Activated naive CD8-positive, alpha-beta T cell treated with anti-CD3 and anti-CD28 coated beads for 36 hours (primary cell): ENCODE measurements at regions not wholly inside any gene's neighbourhood (a gene's known extent, or its start where the extent isn't known, plus 50 kb on each side); places are given as distances from the start of the nearest gene placed in this dataset.
A peak's percentile ranks its signal among the peaks of the same experiment; 100 is the strongest.

Experiments used
- DNase-seq: peaks from one replicate; pipeline ENCODE4 v3.0.0; 2021
- H3K27ac Mint-ChIP-seq: one replicate; pipeline ENCODE4 v1.8.0; 2022; ENCODE audit warnings: mild to moderate bottlenecking, moderate library complexity, mixed read lengths
- H3K27me3 Mint-ChIP-seq: one replicate; pipeline ENCODE4 v1.8.0; 2022; ENCODE audit warnings: mild to moderate bottlenecking, mixed read lengths
- H3K36me3 Mint-ChIP-seq: one replicate; pipeline ENCODE4 v1.8.0; 2021; ENCODE audit warnings: mild to moderate bottlenecking, mixed read lengths
- H3K4me1 Mint-ChIP-seq: one replicate; pipeline ENCODE4 v1.8.0; 2021; ENCODE audit warnings: mixed read lengths
- H3K4me3 Mint-ChIP-seq: one replicate; pipeline ENCODE4 v1.8.0; 2022; ENCODE audit warnings: mild to moderate bottlenecking, moderate library complexity, mixed read lengths
- H3K9me3 Mint-ChIP-seq: one replicate; pipeline ENCODE4 v1.8.0; 2022; ENCODE audit warnings: mixed read lengths

GRCh38 chr3:33919312-33920120, 121.1 kb downstream of the PDCD6IP start:
- Mint-ChIP-seq H3K9me3 (no peaks in the 10 kb centered on the region), H3K27me3 (no peaks in the 10 kb centered on the region), H3K36me3 (no peaks in the 10 kb centered on the region), H3K4me1 (no peaks in the 10 kb centered on the region), H3K27ac (no peak overlapping the region), H3K4me3 (no peak overlapping the region)
- DNase-seq: no peak

DNA sequence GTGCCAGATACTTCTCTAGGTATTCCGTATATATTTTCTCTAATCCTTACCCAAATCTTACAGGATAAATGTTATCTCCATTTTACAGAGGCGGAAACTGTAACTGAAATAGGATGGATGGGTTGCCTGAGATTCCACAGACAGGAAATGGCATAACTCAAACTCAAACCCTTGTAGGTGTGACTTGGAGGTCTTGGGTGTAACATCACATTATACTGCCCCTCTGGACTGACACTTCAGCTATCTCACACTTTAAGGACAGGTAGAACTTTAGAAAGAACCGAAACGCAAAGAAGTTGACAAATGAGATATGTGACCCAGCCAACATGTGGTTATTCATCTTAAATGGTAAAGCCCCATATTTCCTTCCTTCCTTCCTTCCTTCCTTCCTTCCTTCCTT, 122.1 kb downstream of the PDCD6IP start:
- H3K4me3 Mint-ChIP-seq: no peak overlapping the region
- DNase-seq: no peak
- no peaks in the 10 kb centered on the region for H3K27me3 Mint-ChIP-seq
- no peak overlapping the region for H3K27ac Mint-ChIP-seq
- H3K4me1 Mint-ChIP-seq: no peaks in the 10 kb centered on the region
- no peaks in the 10 kb centered on the region for H3K9me3 Mint-ChIP-seq
- no peaks in the 10 kb centered on the region for H3K36me3 Mint-ChIP-seq

DNA sequence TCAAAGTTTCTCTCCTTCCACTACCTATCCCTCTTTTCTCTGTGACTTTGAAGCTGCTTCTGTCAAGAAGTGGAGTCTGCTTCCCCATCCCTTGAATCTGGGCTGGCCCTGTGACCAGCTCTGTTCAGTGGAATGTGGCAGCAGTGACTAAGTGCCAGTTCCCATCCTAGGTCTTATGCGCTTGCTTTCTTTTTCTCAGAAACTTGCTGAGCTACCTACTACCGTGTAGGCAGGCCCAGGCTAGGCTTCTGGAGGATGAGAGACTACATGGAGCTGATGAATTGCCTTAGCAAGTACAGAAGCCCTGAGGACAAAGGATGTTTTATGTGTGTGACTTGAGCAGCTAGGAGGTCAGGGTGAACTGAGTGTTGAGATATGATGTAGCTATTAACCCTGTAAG, 123.2 kb downstream of the PDCD6IP start:
- no peak for DNase-seq
- H3K36me3 Mint-ChIP-seq: no peaks in the 10 kb centered on the region
- H3K4me1 Mint-ChIP-seq: no peaks in the 10 kb centered on the region
- no peaks in the 10 kb centered on the region for H3K27me3 Mint-ChIP-seq
- H3K27ac Mint-ChIP-seq: no peak overlapping the region
- no peak overlapping the region for H3K4me3 Mint-ChIP-seq
- H3K9me3 Mint-ChIP-seq: no peaks in the 10 kb centered on the region

DNA sequence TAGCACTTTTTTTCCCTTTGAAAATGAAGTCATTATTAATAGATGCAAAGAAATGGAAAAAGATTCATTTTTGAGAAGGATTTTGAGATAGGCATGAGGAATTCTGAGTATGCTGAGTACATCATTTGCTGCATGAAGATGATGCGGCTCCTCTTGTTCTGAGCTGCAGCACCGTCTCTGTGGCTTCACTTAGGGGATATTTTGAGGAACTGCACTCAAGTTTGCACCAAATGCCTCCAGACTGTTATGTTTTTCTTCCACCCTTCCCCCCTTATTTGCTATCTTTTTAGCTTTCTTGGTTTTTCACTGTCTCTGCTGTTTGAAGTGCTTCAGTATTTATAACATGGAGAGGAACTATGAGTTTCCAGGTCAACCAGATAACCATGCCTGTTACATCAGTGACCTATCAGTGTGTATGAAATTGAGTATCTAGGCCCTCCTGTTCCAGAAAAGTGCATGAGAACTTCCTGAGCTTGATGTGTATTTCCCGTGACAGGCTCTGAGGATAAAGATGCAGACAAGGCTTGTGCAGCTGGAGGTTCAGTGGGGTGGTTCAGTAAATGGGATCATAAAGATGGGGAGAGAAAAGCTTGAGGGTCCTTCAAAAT, 128.7 kb downstream of the PDCD6IP start:
- H3K4me3 Mint-ChIP-seq: no peak overlapping the region
- no peak for DNase-seq
- no peaks in the 10 kb centered on the region for H3K27me3 Mint-ChIP-seq
- H3K27ac Mint-ChIP-seq: no peak overlapping the region
- no peaks in the 10 kb centered on the region for H3K4me1 Mint-ChIP-seq
- no peaks in the 10 kb centered on the region for H3K9me3 Mint-ChIP-seq
- H3K36me3 Mint-ChIP-seq: no peaks in the 10 kb centered on the region

DNA sequence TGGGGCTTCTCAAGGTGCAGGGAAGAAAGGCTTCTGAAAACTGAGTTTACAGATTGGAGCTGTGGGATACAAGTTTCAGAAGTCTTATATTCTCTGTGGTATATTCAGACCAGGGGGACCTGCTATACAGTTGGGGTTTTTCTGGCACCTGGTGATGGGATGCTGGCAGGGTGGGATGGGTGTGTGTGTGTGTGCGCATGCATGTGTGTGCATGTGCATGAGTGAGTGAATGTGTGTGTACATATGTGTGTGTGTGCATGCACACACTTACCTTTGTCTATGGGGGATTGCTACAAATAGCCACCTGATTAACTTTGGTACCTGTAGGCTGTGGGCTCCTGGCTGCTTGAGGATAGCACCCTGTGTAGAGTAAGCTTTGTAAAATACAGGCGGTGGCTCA, 131.4 kb downstream of the PDCD6IP start:
- Mint-ChIP-seq H3K4me3 (no peak overlapping the region), H3K27ac (no peak overlapping the region), H3K9me3 (no peaks in the 10 kb centered on the region)

GRCh38 chr3:33931512-33931911, 133.1 kb downstream of the PDCD6IP start:
- no peak overlapping the region for H3K4me3 Mint-ChIP-seq
- H3K27me3 Mint-ChIP-seq: peaks cover 4% of the 10 kb centered on the region
- DNase-seq: no peak
- H3K27ac Mint-ChIP-seq: no peak overlapping the region
- no peaks in the 10 kb centered on the region for H3K4me1 Mint-ChIP-seq
- no peaks in the 10 kb centered on the region for H3K36me3 Mint-ChIP-seq
- H3K9me3 Mint-ChIP-seq: peaks cover 1% of the 10 kb centered on the region

More for the DNA sequence above, 131.4 kb downstream of the PDCD6IP start:
- no peaks in the 10 kb centered on the region for H3K4me1 Mint-ChIP-seq
- H3K36me3 Mint-ChIP-seq: no peaks in the 10 kb centered on the region
- DNase-seq: no peak
- H3K27me3 Mint-ChIP-seq: no peaks in the 10 kb centered on the region

GRCh38 chr3:33932010-33932764, 133.8 kb downstream of the PDCD6IP start:
- H3K9me3 Mint-ChIP-seq: peaks cover 1% of the 10 kb centered on the region
- H3K27me3 Mint-ChIP-seq: peaks cover 4% of the 10 kb centered on the region
- no peaks in the 10 kb centered on the region for H3K36me3 Mint-ChIP-seq
- H3K4me1 Mint-ChIP-seq: no peaks in the 10 kb centered on the region
- DNase-seq: no peak
- H3K27ac Mint-ChIP-seq: no peak overlapping the region
- H3K4me3 Mint-ChIP-seq: no peak overlapping the region

GRCh38 chr3:33936171-33936920, 137.9 kb downstream of the PDCD6IP start:
- H3K27me3 Mint-ChIP-seq: peaks cover 7% of the 10 kb centered on the region

GRCh38 chr3:33936921-33937525, 138.6 kb downstream of the PDCD6IP start:
- peaks cover 7% of the 10 kb centered on the region for H3K27me3 Mint-ChIP-seq
- H3K36me3 Mint-ChIP-seq: no peaks in the 10 kb centered on the region
- H3K4me3 Mint-ChIP-seq: no peak overlapping the region
- peaks cover 1% of the 10 kb centered on the region for H3K9me3 Mint-ChIP-seq
- DNase-seq: no peak
- peaks cover 10% of the 10 kb centered on the region for H3K4me1 Mint-ChIP-seq
- no peak overlapping the region for H3K27ac Mint-ChIP-seq

More at GRCh38 chr3:33936171-33936920, 137.9 kb downstream of the PDCD6IP start:
- Mint-ChIP-seq H3K9me3 (peaks cover 1% of the 10 kb centered on the region), H3K36me3 (no peaks in the 10 kb centered on the region), H3K27ac (no peak overlapping the region), H3K4me3 (no peak overlapping the region), H3K4me1 (peaks cover 3% of the 10 kb centered on the region)
- no peak for DNase-seq

DNA sequence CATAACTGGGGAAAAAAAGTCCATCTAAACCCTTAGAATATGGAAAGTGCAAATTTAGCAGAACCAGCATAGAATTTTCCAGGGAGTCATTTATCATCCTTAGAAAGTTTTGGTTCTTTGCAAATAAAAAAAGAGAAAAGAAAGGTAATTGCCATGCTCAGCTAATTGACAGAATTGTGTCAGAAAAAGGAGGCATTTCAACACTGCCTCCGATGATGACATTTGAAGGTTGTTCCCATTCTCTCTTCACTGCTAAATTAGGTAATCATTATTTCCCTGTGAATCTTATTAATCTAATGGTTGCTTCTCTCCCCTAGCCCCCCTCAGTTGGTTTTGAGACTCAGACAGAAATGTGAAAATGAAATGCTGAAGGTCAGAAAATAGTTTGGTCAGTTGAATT, 139.2 kb downstream of the PDCD6IP start:
- Mint-ChIP-seq H3K27ac (no peak overlapping the region), H3K4me1 (peaks cover 14% of the 10 kb centered on the region), H3K9me3 (peaks cover 1% of the 10 kb centered on the region), H3K4me3 (no peak overlapping the region), H3K27me3 (peaks cover 7% of the 10 kb centered on the region), H3K36me3 (no peaks in the 10 kb centered on the region)
- DNase-seq: no peak

- Mint-ChIP-seq H3K27ac (no peak overlapping the region), H3K36me3 (no peaks in the 10 kb centered on the region), H3K4me3 (no peak overlapping the region), H3K27me3 (peaks cover 7% of the 10 kb centered on the region), H3K4me1 (peaks cover 16% of the 10 kb centered on the region), H3K9me3 (peaks cover under 1% of the 10 kb centered on the region)
- peak; percentile 8 for DNase-seq
These were observed 141.7 kb downstream of the PDCD6IP start for GRCh38 chr3:33940149-33940548.

GRCh38 chr3:33940736-33941135, 142.3 kb downstream of the PDCD6IP start:
- no peaks in the 10 kb centered on the region for H3K9me3 Mint-ChIP-seq
- H3K4me1 Mint-ChIP-seq: peaks cover 16% of the 10 kb centered on the region
- H3K36me3 Mint-ChIP-seq: no peaks in the 10 kb centered on the region
- no peak overlapping the region for H3K4me3 Mint-ChIP-seq
- H3K27ac Mint-ChIP-seq: no peak overlapping the region
- peaks cover 3% of the 10 kb centered on the region for H3K27me3 Mint-ChIP-seq
- DNase-seq: no peak

DNA sequence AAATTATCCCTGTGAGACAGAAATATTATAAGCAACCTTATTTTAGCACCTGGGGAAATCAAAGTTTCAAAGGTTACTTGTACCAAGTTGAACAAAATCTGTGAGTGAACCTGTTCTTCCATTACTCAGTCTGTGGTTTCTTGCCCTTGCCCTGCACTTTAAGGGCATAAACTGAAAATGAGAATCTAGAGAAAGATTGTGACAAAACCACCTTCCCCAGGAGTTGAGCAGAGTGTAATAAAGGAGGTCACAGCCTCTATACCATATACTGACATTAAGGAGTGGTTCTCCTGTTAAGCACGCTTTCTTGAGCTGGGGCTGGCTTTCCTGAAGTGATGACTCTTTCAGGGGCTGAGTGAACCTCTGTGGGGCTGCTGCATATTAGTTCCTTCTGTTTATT, 143.4 kb downstream of the PDCD6IP start:
- DNase-seq: no peak
- Mint-ChIP-seq H3K27me3 (peaks cover 3% of the 10 kb centered on the region), H3K27ac (no peak overlapping the region), H3K9me3 (no peaks in the 10 kb centered on the region), H3K4me1 (peaks cover 16% of the 10 kb centered on the region), H3K4me3 (no peak overlapping the region), H3K36me3 (no peaks in the 10 kb centered on the region)

- H3K9me3 Mint-ChIP-seq: no peaks in the 10 kb centered on the region
- peaks cover 16% of the 10 kb centered on the region for H3K4me1 Mint-ChIP-seq
- H3K4me3 Mint-ChIP-seq: no peak overlapping the region
- H3K36me3 Mint-ChIP-seq: no peaks in the 10 kb centered on the region
- DNase-seq: no peak
- H3K27me3 Mint-ChIP-seq: peaks cover 3% of the 10 kb centered on the region
- no peak overlapping the region for H3K27ac Mint-ChIP-seq
These were observed 144.2 kb downstream of the PDCD6IP start for GRCh38 chr3:33942483-33943150.
